ENCODE measurements at regions not wholly inside any gene's neighbourhood (a gene's known extent, or its start where the extent isn't known, plus 50 kb on each side); places are given as distances from the start of the nearest gene placed in this dataset.
A peak's percentile ranks its signal among the peaks of the same experiment; 100 is the strongest.

GRCh38 chr5:125654392-125654791 lies 768.8 kb upstream of the GRAMD2B start:
- no peak for DNase-seq (ENCODE audit: low read depth)
- no peak overlapping the region for H3K4me3 ChIP-seq (ENCODE audit: control insufficient read depth, low read depth, low read length)
- TF ChIP-seq CTCF (conservative IDR thresholded peaks at IDR 0.05; ENCODE audit: control insufficient read depth, insufficient read depth, low read depth, low read length), result no peak

DNA sequence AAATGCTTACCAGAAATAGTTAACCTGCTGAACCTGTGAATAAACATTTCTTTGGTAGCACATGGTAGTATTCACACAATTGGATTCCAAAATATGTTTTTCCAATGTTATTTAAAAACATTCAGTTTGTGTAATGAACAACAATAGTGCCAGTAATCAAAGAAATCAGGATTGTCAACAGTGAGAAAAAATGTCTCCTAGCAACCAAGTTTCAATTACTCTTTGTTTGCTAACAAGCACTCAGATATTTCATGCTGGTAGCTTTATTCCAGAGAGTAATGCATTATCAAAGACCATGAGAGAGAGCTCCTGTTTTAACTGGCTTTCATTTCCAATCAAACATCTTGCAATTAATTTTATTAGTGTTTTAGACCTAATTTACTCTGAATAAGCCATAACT lies 768.1 kb upstream of the GRAMD2B start:
- no peak overlapping the region for H3K4me3 ChIP-seq (ENCODE audit: control insufficient read depth, low read depth, low read length)
- no peak for TF ChIP-seq CTCF (conservative IDR thresholded peaks at IDR 0.05; ENCODE audit: control insufficient read depth, insufficient read depth, low read depth, low read length)
- no peak for DNase-seq (ENCODE audit: low read depth)

DNA sequence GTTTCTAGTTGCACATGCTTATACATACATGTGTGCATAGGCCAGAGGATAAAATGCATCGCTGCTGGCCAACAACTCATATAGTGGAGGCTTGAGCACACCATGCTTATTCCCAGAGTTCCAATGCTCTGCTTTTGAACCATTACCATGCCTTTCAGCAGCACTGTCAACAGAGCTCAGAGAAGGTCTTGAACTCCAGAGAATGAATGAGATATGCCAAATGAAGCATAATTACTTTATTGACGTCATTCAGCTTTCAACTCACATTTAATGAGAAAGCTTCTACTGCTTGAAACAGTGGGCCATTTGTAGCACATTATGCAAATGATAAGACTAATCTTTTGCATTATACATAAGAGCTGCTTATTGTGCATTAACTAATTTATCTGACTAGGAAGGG lies 765.3 kb upstream of the GRAMD2B start:
- no peak overlapping the region for H3K4me3 ChIP-seq (ENCODE audit: control insufficient read depth, low read depth, low read length)
- no peak for TF ChIP-seq CTCF (conservative IDR thresholded peaks at IDR 0.05; ENCODE audit: control insufficient read depth, insufficient read depth, low read depth, low read length)
- DNase-seq (ENCODE audit: low read depth), result no peak

- DNase-seq (ENCODE audit: low read depth), result peak; percentile 79
- no peak for TF ChIP-seq CTCF (conservative IDR thresholded peaks at IDR 0.05; ENCODE audit: control insufficient read depth, insufficient read depth, low read depth, low read length)
- H3K4me3 ChIP-seq (ENCODE audit: control insufficient read depth, low read depth, low read length), result no peak overlapping the region
Measured at GRCh38 chr5:125659316-125660023, 763.7 kb upstream of the GRAMD2B start.

DNA sequence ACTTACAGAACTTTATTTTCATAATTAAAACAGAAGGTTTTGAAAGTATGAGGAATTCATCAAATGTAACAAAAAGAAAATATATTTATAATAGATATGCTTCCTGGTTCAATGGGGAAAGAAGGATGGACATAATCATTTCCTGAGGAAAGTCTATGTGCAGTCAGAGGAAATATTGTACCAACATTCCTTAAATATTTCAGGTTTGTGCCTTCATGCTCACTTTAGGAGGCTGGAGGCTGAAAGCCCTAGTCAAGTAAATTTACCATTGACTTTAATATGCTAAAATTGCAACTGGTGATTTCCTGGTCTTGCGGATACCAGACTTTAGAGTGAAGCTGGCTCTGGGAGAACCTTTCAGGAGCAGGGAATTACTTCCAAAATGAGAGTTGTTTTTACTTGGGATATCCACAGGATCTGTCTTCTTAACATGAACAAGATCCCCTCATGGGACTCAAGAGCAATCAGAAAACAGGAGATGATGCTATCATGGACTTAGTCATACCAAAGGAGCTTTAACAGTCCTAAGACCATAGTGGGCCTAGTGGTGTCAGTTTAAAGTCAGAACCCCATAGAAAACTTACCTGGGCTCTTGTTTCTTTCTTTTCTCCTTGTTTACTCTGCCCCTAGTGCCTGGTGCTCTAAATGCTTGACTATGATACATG lies 762.8 kb upstream of the GRAMD2B start:
- no peak overlapping the region for H3K4me3 ChIP-seq (ENCODE audit: control insufficient read depth, low read depth, low read length)
- no peak for TF ChIP-seq CTCF (conservative IDR thresholded peaks at IDR 0.05; ENCODE audit: control insufficient read depth, insufficient read depth, low read depth, low read length)
- peak; percentile 57 for DNase-seq (ENCODE audit: low read depth)

GRCh38 chr5:125661584-125661983 lies 761.6 kb upstream of the GRAMD2B start:
- TF ChIP-seq CTCF (conservative IDR thresholded peaks at IDR 0.05; ENCODE audit: control insufficient read depth, insufficient read depth, low read depth, low read length), result no peak
- DNase-seq (ENCODE audit: low read depth), result no peak
- no peak overlapping the region for H3K4me3 ChIP-seq (ENCODE audit: control insufficient read depth, low read depth, low read length)

Measured in fibroblast of mammary gland (primary cell).